ENCODE measurements at regions not wholly inside any gene's neighbourhood (a gene's known extent, or its start where the extent isn't known, plus 50 kb on each side); places are given as distances from the start of the nearest gene placed in this dataset.

- no peak for TF ChIP-seq CTCF (conservative IDR thresholded peaks at IDR 0.05)
- Histone ChIP-seq H3K79me2 (ENCODE audit: insufficient read depth, low read length) (no peaks in the 10 kb centered on the region), H3K23ac (ENCODE audit: insufficient read length, low read depth, low read length) (no peak overlapping the region), H3T11ph (ENCODE audit: low read length) (no peak overlapping the region), H3K27ac (ENCODE audit: insufficient read length, low read depth, low read length) (no peak overlapping the region), H3K9ac (ENCODE audit: extremely low read depth, insufficient read length, low read length) (no peak overlapping the region), H2BK20ac (ENCODE audit: low read depth, low read length, poor library complexity, severe bottlenecking) (no peak overlapping the region), H3K79me1 (ENCODE audit: insufficient read depth, low read depth, low read length, poor library complexity, severe bottlenecking) (no peaks in the 10 kb centered on the region), H2BK15ac (ENCODE audit: low read depth, low read length) (no peak overlapping the region), H2AFZ (ENCODE audit: low read length) (no peak overlapping the region), H3K23me2 (ENCODE audit: insufficient read length, low read depth, low read length, poor library complexity, severe bottlenecking) (no peaks in the 10 kb centered on the region), H2BK5ac (ENCODE audit: insufficient read length, low read length) (no peak overlapping the region), H2AK5ac (ENCODE audit: insufficient read length, low read length) (no peak overlapping the region), H2BK12ac (ENCODE audit: insufficient read length, low read depth, low read length) (no peak overlapping the region), H4K20me1 (ENCODE audit: control insufficient read depth, insufficient read depth, insufficient read length) (no peaks in the 10 kb centered on the region), H3K4ac (ENCODE audit: low read depth, low read length) (no peak overlapping the region), H3K14ac (ENCODE audit: insufficient read depth, low read length) (no peak overlapping the region), H4K5ac (ENCODE audit: insufficient read length, low read depth, low read length) (no peak overlapping the region), H4K91ac (ENCODE audit: insufficient read length, low read depth, low read length) (no peak overlapping the region), H3K27me3 (ENCODE audit: insufficient read depth, low read length) (no peaks in the 10 kb centered on the region), H2BK120ac (ENCODE audit: low read depth, low read length, poor library complexity, severe bottlenecking) (no peak overlapping the region), H3K4me2 (ENCODE audit: insufficient read depth, insufficient read length, low read length) (no peak overlapping the region), H3K9me3 (ENCODE audit: control insufficient read depth, low read depth, low read length) (no peaks in the 10 kb centered on the region), H4K8ac (replicated peaks; ENCODE audit: insufficient read length, low read depth, low read length) (no peak overlapping the region), H3K18ac (ENCODE audit: insufficient read length, low read depth, low read length) (no peak overlapping the region), H3K56ac (ENCODE audit: insufficient read length, low read depth, low read length) (no peak overlapping the region), H3K4me1 (ENCODE audit: insufficient read depth, low read length) (no peaks in the 10 kb centered on the region)
- no peaks in the 10 kb centered on the region for H3K4me1 Mint-ChIP-seq
- H3K9me3 Mint-ChIP-seq: no peaks in the 10 kb centered on the region
- H3K36me3 Mint-ChIP-seq (ENCODE audit: insufficient read depth in 1 of 3, low read depth in 3 of 3): no peaks in the 10 kb centered on the region
- no peak overlapping the region for H3K4me3 Mint-ChIP-seq
- 0 out of 7 replicates have a peak overlapping the region, but pooled peaks of 1 of the 3 experiments have one; percentile 55 for H3K27ac Mint-ChIP-seq
- no CpG with 5 or more reads among the region's 2 CpGs for WGBS (ENCODE audit: extremely low coverage, insufficient read length, low lambda C conversion rate)
- no peak for DNase-seq
- H3K27me3 Mint-ChIP-seq (ENCODE audit: low read depth): no peaks in the 10 kb centered on the region
These were observed 433.7 kb upstream of the RGS17 start for GRCh38 chr6:153564803-153565202.
